ENCODE measurements at regions not wholly inside any gene's neighbourhood (a gene's known extent, or its start where the extent isn't known, plus 50 kb on each side); places are given as distances from the start of the nearest gene placed in this dataset.

GRCh38 chr4:156029691-156030090 lies 76.0 kb upstream of the CTSO start:
- Histone ChIP-seq H3K4me3 (ENCODE audit: low read depth, low read length) (no peak overlapping the region), H3K27me3 (replicated peaks) (no peaks in the 10 kb centered on the region), H3K36me3 (replicated peaks) (no peaks in the 10 kb centered on the region), H3K27ac (no peak overlapping the region)
- in situ Hi-C loops (cut with HindIII; ENCODE audit: low pct_ligation_motif_present, low sequenced_read_pairs), result no loop called here
- DNase-seq, result no peak
- no peak for TF ChIP-seq CTCF (IDR thresholded peaks at IDR 0.05; ENCODE audit: low read depth, low read length, missing control alignments)

- Histone ChIP-seq H3K36me3 (replicated peaks) (no peaks in the 10 kb centered on the region), H3K4me3 (ENCODE audit: low read depth, low read length) (no peak overlapping the region), H3K27ac (no peak overlapping the region), H3K27me3 (replicated peaks) (no peaks in the 10 kb centered on the region)
- DNase-seq, result no peak
- no peak for TF ChIP-seq CTCF (IDR thresholded peaks at IDR 0.05; ENCODE audit: low read depth, low read length, missing control alignments)
- in situ Hi-C loops (cut with HindIII; ENCODE audit: low pct_ligation_motif_present, low sequenced_read_pairs), result no loop called here
Observed at GRCh38 chr4:156021298-156021697, 67.6 kb upstream of the CTSO start.

GRCh38 chr4:156019246-156019645 lies 65.6 kb upstream of the CTSO start:
- no peak overlapping the region for H3K27ac ChIP-seq
- no peaks in the 10 kb centered on the region for H3K36me3 ChIP-seq (replicated peaks)
- in situ Hi-C loops (cut with HindIII; ENCODE audit: low pct_ligation_motif_present, low sequenced_read_pairs), result no loop called here
- DNase-seq, result no peak
- H3K27me3 ChIP-seq (replicated peaks), result no peaks in the 10 kb centered on the region
- no peak for TF ChIP-seq CTCF (IDR thresholded peaks at IDR 0.05; ENCODE audit: low read depth, low read length, missing control alignments)
- H3K4me3 ChIP-seq (ENCODE audit: low read depth, low read length), result no peak overlapping the region

- no peaks in the 10 kb centered on the region for H3K36me3 ChIP-seq (replicated peaks)
- no peaks in the 10 kb centered on the region for H3K27me3 ChIP-seq (replicated peaks)
- TF ChIP-seq CTCF (IDR thresholded peaks at IDR 0.05; ENCODE audit: low read depth, low read length, missing control alignments), result no peak
- DNase-seq, result no peak
- no peak overlapping the region for H3K4me3 ChIP-seq (ENCODE audit: low read depth, low read length)
- no peak overlapping the region for H3K27ac ChIP-seq
- in situ Hi-C loops (cut with HindIII; ENCODE audit: low pct_ligation_motif_present, low sequenced_read_pairs), result no loop called here
Observed at GRCh38 chr4:156018383-156018782, 64.7 kb upstream of the CTSO start.

GRCh38 chr4:156015781-156016180 lies 62.1 kb upstream of the CTSO start:
- Histone ChIP-seq H3K27me3 (replicated peaks) (no peaks in the 10 kb centered on the region), H3K36me3 (replicated peaks) (no peaks in the 10 kb centered on the region), H3K27ac (no peak overlapping the region), H3K4me3 (ENCODE audit: low read depth, low read length) (no peak overlapping the region)
- in situ Hi-C loops (cut with HindIII; ENCODE audit: low pct_ligation_motif_present, low sequenced_read_pairs), result no loop called here
- DNase-seq, result no peak
- no peak for TF ChIP-seq CTCF (IDR thresholded peaks at IDR 0.05; ENCODE audit: low read depth, low read length, missing control alignments)

- no peak for DNase-seq
- Histone ChIP-seq H3K4me3 (ENCODE audit: low read depth, low read length) (no peak overlapping the region), H3K36me3 (replicated peaks) (no peaks in the 10 kb centered on the region), H3K27me3 (replicated peaks) (no peaks in the 10 kb centered on the region), H3K27ac (no peak overlapping the region)
- no peak for TF ChIP-seq CTCF (IDR thresholded peaks at IDR 0.05; ENCODE audit: low read depth, low read length, missing control alignments)
- in situ Hi-C loops (cut with HindIII; ENCODE audit: low pct_ligation_motif_present, low sequenced_read_pairs), result no loop called here
Observed at GRCh38 chr4:156006192-156006591, 52.5 kb upstream of the CTSO start.

All from brain microvascular endothelial cell (primary cell).